Mesothelial cell of epicardium (in vitro differentiated cells): ENCODE measurements at regions not wholly inside any gene's neighbourhood (a gene's known extent, or its start where the extent isn't known, plus 50 kb on each side); places are given as distances from the start of the nearest gene placed in this dataset.
A peak's percentile ranks its signal among the peaks of the same experiment; 100 is the strongest.

Experiments used
- DNase-seq, 2 experiments: peaks; one replicate each; pipeline ENCODE4 v3.0.0; 2021; ENCODE audit warnings: low spot score in 2 of 2; ENCODE audit not compliant: unreplicated experiment in 2 of 2
- H3K27ac Mint-ChIP-seq: 2 replicates; pipeline ENCODE4 v1.8.0; 2021; ENCODE audit warnings: mixed read lengths
- H3K27me3 Mint-ChIP-seq: 2 replicates; pipeline ENCODE4 v1.8.0; 2021; ENCODE audit warnings: low read depth, mixed read lengths
- H3K36me3 Mint-ChIP-seq: 2 replicates; pipeline ENCODE4 v1.8.0; 2021; ENCODE audit warnings: mixed read lengths
- H3K4me1 Mint-ChIP-seq: 2 replicates; pipeline ENCODE4 v1.8.0; 2021; ENCODE audit warnings: mixed read lengths
- H3K4me3 Mint-ChIP-seq: 2 replicates; pipeline ENCODE4 v1.8.0; 2021; ENCODE audit warnings: mild to moderate bottlenecking, moderate library complexity, mixed read lengths
- H3K9me3 Mint-ChIP-seq: 2 replicates; pipeline ENCODE4 v1.8.0; 2021; ENCODE audit warnings: mixed read lengths
- TF ChIP-seq, protein P1 (sequence below): fragments of 200-600 bp; sonication (generic); IDR thresholded peaks from one replicate; pipeline ENCODE4 v1.5.0; 2021; ENCODE audit warnings: antibody characterized with exemption; ENCODE audit not compliant: unreplicated experiment

DNA sequence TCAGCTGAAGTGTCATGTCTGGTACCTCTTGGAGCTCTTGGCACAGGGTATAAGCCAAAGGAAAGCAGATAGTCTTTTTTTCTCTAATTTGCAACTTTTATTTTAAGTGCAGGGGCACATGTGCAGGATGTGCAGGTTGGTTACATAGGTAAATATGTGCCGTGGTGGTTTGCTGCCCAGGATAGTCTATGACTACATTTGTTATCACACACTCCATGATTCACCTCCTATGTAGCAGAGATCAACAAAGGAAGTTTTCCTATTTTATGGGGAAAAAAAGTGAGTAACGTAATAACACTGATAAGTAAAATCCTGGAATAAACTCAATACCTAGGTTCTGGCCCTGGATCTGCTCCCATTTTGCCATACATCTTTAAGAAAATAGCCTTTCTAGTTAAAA, 234.6 kb downstream of the CAAP1 start:
- peaks cover 4% of the 10 kb centered on the region for H3K9me3 Mint-ChIP-seq
- no peaks in the 10 kb centered on the region for H3K36me3 Mint-ChIP-seq
- no peak overlapping the region for H3K4me3 Mint-ChIP-seq
- H3K4me1 Mint-ChIP-seq: peaks cover 4% of the 10 kb centered on the region
- peaks cover 42% of the 10 kb centered on the region for H3K27me3 Mint-ChIP-seq
- DNase-seq: no peak
- TF ChIP-seq, protein P1, sequence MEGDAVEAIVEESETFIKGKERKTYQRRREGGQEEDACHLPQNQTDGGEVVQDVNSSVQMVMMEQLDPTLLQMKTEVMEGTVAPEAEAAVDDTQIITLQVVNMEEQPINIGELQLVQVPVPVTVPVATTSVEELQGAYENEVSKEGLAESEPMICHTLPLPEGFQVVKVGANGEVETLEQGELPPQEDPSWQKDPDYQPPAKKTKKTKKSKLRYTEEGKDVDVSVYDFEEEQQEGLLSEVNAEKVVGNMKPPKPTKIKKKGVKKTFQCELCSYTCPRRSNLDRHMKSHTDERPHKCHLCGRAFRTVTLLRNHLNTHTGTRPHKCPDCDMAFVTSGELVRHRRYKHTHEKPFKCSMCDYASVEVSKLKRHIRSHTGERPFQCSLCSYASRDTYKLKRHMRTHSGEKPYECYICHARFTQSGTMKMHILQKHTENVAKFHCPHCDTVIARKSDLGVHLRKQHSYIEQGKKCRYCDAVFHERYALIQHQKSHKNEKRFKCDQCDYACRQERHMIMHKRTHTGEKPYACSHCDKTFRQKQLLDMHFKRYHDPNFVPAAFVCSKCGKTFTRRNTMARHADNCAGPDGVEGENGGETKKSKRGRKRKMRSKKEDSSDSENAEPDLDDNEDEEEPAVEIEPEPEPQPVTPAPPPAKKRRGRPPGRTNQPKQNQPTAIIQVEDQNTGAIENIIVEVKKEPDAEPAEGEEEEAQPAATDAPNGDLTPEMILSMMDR: no peak
- no peak overlapping the region for H3K27ac Mint-ChIP-seq

DNA sequence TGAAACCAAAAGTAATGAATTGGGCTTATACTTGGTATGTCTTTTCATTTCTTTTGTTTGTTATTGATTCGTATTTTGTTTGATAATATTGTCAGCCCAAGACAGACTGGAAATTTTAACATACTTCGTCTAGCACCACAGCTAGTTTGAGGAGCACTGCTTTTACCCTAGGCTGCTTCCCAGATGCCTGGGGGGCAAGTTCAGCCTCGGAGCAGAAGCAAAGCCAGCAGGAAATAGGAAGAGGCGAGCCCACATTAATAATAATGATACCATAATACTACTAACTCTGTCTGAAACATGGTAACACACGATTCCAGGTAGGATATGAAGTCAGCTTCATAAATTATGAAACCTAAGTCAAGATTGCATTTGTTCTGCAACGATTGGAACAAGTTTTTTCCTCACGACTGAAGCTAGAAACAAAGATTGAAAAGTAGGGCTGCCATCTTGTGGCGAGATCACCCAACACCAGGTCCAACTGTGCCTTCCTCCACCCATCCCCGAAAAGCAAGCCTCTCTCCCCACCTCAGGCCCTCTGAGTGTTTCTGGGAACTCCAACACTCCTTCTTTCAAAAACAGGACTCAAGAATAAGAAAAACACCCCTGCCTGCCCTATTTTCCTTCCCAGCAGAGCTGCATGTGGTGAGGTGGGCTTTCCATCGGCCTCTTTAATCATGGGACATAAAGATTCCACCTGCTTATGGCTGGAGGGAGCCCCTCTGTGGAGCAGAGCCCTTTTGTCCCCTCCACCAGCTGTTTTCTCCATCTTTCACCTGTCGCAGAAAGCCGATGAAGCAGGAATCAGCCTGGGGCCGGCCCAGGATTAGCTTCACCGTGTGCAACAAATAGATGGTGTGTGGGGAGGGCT, 236.4 kb downstream of the CAAP1 start:
- Mint-ChIP-seq H3K27ac (no peak overlapping the region), H3K9me3 (no peaks in the 10 kb centered on the region), H3K27me3 (peaks cover 48% of the 10 kb centered on the region), H3K4me1 (peaks cover 4% of the 10 kb centered on the region), H3K36me3 (no peaks in the 10 kb centered on the region), H3K4me3 (peak overlapping the region; percentile 28)
- TF ChIP-seq, protein P1: no peak
- no peak for DNase-seq

DNA sequence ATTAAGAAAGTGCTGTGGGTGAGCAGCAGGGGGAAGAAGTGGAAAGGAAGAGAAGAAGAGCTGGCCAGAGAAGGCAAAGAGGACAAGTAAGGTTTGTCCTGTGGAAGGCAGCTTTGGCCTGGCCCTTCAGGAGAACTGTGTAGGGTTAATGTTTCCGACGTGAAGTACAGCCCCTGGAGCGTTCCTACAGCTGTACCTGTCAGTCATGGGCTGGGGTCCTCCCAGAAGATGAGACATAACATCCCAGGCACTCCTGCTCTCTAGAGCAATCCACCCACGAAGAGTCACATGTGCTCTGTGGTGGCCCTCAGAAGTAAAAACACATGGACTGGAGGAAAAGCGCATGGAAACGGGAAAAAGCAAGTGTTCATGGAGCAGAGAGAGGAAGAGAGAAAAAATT, 237.4 kb downstream of the CAAP1 start:
- Mint-ChIP-seq H3K27ac (no peak overlapping the region), H3K27me3 (peaks cover 48% of the 10 kb centered on the region), H3K4me1 (peaks cover 4% of the 10 kb centered on the region), H3K9me3 (no peaks in the 10 kb centered on the region), H3K36me3 (no peaks in the 10 kb centered on the region), H3K4me3 (no peak overlapping the region)
- DNase-seq: no peak
- TF ChIP-seq, protein P1: no peak

DNA sequence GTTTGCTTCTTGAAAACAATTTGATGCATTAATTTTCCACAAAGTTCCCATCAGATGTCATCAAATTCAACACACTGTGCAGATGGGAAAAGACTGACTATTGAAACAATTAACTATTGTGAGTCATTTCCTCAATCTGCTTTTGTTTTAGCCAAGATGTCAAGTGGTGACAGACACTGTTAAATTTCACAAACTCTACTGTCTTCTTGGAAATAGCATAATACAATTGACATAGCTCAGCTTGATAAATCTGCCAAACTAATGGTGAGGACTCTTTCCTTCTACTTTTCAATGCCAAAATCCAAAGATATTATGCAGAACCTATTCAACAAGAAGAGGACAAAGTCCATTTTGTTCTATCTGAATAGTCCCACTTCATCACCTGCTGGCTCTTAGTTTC, 242.3 kb downstream of the CAAP1 start:
- DNase-seq: no peak
- TF ChIP-seq, protein P1: no peak
- no peaks in the 10 kb centered on the region for H3K9me3 Mint-ChIP-seq
- H3K4me1 Mint-ChIP-seq: no peaks in the 10 kb centered on the region
- no peak overlapping the region for H3K4me3 Mint-ChIP-seq
- H3K36me3 Mint-ChIP-seq: no peaks in the 10 kb centered on the region
- H3K27ac Mint-ChIP-seq: no peak overlapping the region
- peaks cover 42% of the 10 kb centered on the region for H3K27me3 Mint-ChIP-seq

DNA sequence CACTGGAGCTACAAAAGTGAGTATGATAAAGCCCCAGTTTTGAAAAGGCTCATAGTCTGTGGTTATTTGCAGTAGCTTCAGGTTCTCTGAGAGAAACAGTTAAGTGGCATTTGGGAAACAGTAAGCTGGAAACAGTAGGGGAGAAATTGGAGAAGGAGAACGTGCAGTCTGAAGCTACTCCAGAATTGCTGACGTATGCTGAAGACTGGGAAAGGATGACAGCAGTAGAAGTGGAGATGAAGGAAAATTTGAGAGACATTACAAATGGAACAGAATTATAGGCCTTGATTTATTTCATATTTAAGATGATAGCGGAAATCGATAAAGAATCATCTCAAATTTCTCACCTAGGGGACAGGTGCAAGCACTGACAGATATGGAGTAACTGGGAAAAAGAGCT, 248.8 kb downstream of the CAAP1 start:
- no peak overlapping the region for H3K27ac Mint-ChIP-seq
- no peaks in the 10 kb centered on the region for H3K36me3 Mint-ChIP-seq
- no peak for DNase-seq
- no peaks in the 10 kb centered on the region for H3K4me1 Mint-ChIP-seq
- no peaks in the 10 kb centered on the region for H3K9me3 Mint-ChIP-seq
- no peak overlapping the region for H3K4me3 Mint-ChIP-seq
- TF ChIP-seq, protein P1: no peak
- peaks cover 19% of the 10 kb centered on the region for H3K27me3 Mint-ChIP-seq
